NCI-H345 (cell line): ENCODE measurements at regions not wholly inside any gene's neighbourhood (a gene's known extent, or its start where the extent isn't known, plus 50 kb on each side); places are given as distances from the start of the nearest gene placed in this dataset.

Source experiments
- DNase-seq: peaks from one replicate; lab custom pipeline; 2025; lab: John Stamatoyannopoulos, UW

DNA sequence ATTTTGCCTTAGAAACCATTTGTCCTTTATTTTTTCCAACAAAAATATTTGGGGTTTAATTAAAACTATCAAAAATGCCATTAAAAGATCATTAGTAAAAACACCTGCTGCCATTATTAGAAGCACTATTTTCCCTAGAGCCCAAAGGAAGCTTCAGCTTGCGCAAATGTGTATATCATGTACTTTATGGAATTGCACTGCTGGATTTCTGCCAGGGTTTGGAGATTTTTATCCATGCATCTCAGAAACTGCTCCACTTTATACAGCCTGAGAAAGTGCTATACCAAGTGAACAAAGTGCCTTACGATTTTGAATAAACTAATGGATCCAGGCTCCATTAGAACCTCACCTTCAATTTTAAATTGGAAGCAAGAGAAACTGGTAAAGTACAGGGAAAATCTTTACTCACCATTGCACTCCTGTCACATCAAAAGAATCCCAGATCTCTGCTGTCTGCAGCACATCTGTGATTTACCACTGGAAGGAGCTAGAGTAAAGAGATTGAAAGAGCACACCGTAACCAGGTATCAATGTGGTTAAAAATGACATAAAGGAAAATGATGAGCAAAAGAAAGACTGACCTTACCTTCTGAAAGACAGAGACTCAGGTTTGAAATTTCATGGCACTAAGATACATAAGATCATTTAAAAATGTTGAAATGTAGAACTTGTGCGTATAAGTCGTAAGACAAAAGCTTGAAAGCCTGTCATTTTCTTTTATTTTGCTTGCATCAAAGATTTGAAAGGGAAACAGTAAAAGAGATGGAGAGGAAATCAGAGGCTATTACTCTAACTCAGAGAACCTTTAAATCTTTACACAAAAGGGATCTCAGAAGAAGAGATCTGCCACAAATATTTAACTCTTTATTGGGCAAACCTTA, 678.1 kb upstream of the GOT2 start:
- no peak for DNase-seq

DNA sequence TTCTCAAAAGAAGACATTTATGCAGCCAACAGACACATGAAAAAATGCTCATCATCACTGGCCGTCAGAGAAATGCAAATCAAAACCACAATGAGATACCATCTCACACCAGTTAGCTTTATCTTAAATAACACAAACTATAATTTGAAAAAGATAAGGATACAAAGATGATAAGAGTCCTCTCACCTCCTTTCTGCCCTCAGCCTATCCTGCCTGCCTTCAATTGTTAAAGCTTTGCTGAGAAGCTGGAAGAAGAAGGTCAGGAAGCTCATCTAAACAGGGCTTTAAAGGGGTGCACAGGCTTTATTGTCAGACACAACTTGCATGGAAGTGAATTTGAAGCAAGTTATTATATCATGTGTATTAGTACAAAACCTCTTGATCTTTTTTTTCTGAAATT, 676.3 kb upstream of the GOT2 start:
- no peak for DNase-seq

DNA sequence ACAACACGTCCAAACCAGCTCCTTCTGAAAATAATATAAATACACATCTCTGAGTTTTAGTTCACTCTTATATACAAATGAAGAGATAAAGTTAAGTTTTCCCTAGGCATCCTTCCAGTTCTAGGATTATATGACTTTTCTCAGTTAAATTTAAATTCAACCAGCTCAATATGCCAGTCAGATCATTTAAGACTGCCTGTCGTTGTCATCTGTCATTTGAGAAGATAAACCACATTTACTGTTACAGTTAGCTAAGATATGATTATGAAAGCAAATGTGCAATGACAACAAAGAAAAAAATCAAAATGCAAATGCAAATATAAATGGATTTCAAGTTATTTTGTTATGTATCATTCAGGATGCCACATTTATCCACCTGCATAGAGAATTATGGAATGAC, 671.7 kb upstream of the GOT2 start:
- DNase-seq = no peak

DNA sequence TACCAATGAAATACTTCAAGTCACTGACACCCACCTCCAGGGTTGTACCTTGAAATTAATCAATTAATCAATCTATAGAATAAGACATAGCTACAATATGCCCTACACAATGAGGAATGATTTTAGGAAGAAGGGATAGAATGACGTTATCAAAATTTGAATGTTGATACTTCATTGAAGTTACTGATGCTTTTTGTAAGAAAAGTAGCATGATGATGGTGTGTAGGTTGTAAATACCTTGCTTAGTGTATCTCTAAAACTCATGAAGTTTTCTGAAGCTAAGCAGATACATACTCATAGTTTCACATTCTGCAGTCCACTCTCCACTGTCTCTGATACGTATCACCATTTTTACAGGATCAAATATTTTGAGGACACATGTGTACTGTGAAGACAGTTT, 670.4 kb upstream of the GOT2 start:
- DNase-seq = no peak

DNA sequence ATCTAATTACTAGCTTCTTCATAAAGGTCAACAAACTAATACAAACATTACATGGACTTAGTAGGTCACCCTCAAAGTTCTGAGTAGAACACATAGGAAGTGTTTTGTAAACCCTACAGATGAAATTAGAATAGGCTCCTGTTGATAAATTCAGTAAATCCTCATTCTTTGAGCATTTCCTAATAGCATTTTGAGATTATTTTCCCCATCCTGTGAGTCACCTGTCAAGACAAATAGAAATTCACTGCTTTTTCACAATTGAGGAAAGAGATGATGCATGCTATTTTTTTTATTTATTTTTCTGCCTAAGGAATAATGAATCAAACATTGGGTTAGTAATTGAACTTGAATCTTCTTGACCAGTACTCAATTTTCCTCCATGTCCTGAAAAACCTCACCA, 666.7 kb upstream of the GOT2 start:
- no peak for DNase-seq

DNA sequence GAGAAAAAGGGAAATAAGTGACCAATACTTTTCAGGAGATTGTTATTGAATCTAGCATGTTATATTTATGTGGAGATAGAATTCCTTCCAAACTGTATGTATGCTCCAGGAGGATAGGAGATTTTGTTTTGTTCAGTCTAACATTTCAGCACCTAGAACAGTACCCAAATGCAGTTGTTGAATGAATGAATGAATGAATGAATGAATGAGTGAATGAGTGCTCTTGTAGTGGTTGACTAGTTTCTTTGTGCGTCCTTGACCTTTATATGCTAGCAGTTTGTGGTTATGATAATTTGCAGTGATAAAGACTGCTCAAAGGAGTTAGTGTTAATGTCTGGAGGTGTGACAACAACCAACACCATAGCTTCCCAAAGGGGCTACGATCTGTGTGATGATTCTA, 663.5 kb upstream of the GOT2 start:
- DNase-seq = no peak

DNA sequence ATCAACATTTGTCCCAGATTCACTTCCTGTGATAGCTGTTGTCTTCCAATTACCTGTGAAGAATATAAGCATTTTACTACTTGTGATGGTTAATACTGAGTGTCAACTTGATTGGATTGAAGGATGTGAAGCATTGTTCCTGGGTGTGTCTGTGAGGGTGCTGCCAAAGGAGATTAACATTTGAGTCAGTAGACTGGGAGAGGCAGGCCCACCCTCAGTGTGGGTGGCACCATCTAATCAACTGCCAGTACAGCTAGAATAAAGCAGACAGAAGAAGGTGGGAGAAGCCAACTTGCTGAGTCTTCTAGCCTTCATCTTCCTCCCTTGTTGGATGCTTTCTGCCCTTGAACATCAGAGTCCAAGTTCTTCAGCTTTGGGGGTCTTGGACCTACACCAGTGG, 660.4 kb upstream of the GOT2 start:
- no peak for DNase-seq

DNA sequence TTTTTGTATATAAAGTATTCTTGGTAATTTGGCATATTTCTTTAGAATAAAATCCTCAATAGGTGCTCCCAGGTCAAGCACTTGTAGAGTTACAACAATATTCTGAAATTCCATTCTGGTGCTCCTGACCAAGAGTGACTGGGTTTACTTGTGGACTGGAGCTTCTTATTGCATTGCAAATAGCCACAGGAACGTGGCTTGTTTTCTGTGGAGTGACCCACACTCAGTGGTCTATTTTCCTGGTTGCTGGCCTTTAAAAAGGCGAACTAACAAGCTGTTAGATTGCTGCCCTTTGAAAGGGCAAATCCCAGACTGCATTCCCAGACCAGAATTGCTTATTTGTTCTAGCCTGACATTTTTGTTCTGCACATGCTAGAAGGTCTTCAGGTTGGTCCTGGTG, 658.8 kb upstream of the GOT2 start:
- DNase-seq = no peak

DNA sequence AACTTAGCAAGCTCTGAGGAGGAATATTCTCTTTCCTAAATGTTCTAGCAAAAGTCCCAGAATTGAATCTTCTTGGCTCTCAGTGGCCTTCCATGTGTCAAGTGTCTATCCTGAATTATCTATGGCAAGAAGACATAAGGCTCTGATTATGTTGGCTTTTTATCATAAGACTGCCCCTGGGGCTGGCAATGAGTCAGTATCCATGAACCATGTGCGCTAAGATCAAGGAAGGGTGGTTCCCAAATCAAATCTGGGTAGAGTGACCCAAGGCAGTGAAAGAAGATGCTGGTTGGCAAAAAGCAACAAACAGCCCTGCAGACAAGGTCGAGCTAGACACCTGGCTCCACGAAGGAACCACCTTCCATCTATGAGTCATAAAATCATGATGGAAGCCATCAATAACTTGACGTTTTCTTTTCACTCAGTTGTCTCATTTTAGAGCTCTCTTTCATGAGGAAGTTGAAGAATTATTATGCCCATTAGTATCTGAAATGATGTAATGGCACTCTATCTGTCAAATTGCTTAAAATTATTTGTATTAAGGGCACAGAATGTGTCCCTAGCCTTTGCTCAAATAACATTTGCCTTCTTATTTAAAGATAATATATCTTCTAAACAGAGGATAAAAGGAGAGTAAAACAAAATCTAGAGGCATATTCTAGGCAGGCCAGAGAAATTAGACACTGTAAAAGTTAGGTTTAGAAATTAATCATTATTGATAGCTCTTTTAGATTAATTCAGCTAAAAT, 657.7 kb upstream of the GOT2 start:
- no peak for DNase-seq

DNA sequence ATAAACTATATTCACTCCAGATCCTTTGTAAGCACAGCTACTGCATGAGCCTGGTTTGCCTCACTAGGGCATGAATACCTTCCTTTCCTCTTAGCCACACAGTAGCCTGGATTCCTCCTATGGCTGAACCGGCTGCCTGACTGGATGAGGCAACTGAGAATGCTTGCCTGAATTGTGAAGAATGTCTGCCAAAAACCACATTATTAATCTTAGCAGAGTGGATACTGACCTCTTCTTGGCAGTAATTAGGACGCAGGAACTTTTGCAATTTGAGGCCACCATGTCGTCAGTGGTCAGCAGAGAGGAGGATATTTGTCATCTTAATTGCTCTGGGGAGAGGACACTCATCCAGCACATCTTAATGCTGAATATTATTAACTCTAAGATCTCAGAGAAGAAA, 651.8 kb upstream of the GOT2 start:
- no peak for DNase-seq

DNA sequence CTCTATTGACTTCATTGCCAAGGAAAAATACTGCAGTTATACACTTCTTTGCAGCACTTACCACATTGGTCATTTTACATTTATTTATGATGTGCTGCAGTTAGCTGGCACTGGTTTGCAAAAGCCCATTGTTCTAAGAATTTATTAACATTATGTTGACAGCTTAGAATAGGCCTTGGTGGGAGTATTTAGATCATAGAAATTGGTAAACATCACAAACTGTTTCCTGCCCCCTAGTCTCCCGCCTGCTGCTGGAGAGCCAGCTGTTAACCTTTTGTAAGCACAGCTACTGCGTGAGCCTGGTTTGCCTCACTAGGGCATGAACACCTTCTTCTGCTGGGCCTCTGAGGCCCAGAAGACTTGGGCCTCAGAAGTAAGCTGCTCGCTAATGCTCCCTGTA, 651.4 kb upstream of the GOT2 start:
- no peak for DNase-seq

DNA sequence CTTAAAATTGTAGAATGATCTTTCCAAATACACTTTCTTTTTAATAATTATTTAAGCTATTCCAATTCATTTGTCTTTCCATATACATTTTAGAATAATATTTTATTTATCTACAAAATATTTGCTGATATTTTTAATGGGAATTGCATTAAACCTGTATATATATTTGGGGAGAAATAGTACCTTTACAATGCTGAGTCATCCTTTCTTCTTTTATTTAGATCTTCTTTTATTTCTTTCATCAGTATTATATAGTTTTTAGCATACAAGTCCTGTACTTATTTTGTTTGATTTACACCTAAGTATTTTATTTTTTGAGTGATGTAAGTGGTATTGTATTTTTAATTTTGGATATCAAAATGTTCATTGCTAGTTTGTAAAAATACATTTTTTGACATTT, 639.5 kb upstream of the GOT2 start:
- no peak for DNase-seq

DNA sequence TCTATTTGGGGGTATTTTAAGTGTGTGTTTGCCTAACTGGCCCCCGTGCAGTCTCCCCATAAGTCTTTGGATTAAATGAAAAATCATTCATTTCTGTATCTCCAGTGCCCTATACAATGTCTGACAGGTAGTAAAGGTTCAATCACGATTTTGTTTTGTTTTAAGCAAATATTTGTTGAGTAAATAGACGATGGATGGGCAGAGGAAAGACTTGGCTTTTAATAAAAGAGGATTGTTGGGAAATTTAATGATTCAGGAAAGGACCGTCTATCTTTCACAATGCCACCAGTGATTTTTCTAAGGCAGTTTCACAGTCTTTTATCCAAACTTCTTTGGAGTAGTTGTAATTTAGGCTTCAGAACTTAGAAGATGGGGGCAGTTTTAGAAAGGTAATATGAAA, 636.6 kb upstream of the GOT2 start:
- DNase-seq = no peak

DNA sequence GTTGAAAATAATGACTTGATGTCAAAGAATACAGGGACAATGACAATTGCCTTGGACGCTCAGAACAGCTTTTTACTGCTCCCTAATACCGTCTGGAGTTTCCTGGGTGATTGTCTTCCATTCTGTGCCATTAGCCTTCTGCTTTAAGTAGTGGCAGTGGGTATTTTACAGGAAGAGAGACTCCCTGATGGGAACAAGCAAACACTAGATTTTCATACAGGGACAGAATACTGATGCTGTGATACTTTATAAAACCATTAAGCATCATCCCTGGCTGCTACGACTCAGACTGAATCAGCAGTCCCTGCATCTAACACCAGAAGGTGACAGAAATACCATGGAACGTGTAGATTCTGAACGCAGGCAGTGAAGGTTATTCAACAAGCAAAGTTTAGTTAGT, 635.4 kb upstream of the GOT2 start:
- DNase-seq = no peak

DNA sequence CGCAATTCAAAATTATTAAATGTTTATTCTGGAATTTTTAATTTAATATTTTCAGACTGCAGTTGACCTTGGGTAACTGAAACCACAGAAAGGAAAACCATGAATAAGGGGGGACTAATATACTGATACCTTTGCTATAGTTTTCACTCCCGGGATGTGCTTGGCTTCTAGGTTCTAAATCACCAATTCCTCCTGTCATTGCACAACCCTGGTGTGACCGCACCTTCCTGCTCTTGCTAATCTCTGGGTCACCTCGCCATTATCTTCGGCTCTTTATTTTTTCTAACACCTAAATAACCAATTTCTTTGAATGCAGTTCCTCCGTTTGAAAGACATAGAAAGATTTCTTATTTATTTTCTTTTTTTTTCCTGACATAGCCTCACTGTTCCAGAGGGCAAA, 634.5 kb upstream of the GOT2 start:
- no peak for DNase-seq

DNA sequence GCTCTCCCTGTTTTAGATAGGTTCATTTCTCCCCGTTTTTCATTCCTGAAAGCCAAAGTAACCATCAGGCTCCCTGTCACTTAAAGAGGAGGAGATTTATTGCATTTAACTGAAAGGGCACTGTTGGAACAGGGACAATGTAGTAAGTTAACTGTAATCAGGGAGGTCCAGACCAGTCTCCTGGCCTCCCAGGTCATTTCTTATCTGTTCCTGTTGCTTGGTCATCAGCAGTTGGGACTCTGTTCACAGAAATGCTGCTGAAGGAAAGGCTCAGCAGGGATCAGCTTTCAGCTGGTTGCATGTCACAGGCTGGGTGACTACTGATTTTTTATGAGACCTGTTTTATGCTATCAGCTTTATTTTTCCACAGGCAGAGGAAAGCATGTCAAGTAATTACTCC, 622.6 kb upstream of the GOT2 start:
- no peak for DNase-seq

DNA sequence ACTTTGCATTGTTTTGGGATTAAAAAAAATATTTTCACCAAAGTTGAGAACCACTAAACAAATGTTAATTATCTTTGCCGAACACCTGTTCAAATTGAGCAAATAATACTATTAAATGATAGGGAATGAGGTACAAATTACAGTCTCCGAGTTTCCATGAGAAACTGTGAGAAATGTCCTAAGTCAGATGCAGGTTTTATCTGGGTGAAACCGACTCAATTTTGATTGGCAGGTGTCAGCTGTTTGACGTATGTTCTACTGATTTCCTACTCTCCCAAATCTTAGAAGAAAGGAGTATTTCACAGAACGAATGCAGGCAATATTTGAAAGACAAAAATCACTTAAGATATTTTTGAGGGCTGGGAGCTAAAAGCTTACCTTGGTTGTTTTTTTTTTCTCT, 622.0 kb upstream of the GOT2 start:
- no peak for DNase-seq

DNA sequence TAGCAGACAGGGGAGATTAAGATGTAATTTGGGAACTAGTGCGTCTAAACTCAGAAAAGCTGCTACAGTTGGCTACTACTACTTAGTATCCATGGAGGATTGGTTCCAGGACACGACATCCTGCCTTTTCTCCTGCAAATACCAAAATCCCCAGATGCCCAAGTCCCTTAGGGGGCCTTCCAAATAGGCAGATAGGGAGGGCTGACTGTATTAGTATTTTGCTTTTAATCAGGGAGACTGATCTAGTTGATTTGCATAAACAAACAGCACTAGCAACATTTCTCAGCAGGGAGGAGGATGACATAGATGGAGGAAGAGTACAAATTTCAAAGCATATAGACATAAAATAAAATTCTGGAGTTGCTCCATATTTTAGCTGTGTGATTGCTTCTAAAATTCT, 621.6 kb upstream of the GOT2 start:
- no peak for DNase-seq

DNA sequence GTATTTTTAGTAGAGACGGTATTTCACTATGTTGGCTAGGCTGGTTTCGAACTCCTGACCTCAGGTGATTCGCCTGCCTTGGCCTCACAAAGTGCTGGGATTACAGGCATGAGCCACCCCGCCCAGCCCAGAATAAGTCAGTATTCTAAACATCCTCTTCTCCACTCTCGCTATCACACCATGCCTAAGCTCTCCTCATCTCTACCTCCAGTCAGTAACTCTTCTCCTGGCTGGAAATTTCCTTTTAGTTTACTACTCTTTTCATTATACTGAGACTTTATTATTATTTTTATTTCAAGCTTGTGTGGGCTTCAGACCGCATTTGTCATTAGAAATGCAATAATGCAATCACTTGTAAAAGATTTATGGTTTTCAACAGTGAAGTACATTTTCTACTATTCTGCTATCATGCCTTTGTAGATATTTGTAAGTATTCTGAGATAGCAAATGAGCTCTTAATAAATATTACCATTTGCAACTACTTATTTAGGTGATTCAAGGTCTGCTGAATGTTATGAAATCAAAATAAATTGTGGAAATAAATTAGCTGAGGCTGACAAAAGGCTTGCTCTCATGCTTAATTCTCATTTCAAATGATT, 617.3 kb upstream of the GOT2 start:
- no peak for DNase-seq

DNA sequence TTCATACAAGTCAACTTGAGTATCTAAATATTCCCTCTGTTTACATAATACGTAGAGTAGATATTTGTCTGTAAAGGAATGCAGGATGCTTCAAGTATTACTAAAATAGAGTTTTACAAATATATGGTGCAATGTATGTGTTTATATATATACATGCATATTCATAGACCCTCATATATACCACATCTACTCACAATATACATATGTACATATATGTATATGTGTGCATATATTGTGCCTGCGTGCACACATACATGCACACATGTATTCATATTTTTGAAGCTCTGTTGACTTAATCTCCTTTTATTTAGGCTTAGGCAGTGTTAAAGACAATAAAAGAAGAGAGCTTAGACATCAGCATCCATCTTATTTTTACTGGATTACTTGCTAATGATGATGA, 616.6 kb upstream of the GOT2 start:
- no peak for DNase-seq

DNA sequence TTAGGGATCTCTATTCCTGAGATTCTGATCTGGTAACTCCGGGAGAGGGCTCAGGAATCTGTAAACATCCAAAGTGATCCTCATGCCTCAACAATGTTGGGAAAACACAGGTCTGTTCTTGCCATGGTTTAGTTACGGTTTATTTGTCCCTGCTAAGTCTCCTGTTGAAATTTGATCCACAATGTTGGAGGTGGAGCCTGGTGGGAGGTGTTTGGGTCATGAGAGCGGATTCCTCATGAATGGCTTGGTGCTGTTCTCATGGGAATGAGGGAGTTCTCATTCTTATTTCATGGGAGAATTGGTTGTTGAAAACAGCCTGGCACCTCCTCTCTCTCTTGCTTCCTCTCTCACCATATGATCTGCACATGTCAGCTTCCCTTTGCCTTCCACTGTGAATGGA, 608.6 kb upstream of the GOT2 start:
- no peak for DNase-seq

DNA sequence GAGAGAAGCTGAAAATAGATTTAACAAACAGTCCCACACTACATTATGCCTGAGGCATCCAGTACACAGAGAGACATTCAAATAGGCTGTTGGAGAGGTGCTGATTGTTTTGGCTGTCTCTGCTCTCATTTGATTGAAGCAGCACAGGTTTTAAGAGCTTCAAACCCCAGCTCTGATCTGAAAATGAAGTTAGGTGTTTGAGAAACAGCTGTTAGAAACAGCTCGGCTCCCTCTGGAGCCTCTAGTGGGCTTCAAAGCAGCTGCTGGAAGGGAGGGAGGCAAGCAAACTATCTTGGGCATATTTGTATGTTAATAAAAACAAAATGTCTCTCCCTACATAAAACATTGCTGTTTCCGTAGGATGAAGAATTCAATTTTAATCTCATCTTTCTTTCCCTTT, 607.3 kb upstream of the GOT2 start:
- DNase-seq = no peak

DNA sequence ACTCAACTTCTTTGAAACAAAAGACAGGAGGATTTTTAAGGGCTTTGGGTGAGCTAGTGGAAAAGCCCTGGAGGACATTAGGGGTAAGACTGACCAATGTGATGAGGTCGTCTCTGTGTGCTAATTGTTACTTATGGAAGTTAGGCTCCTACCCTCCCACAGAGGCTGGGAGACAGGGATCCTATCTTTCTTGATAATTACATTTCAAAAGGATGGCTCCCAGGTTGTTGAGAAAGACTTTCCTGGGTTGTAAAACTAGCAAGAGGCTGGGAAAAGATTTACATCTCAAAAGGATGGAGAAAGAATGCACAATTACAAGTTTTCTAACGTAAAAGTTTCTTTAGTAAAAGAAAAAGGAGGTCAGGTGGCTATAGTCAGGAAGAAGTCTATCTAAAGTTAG, 605.8 kb upstream of the GOT2 start:
- no peak for DNase-seq
